22Rv1 (cell line): ENCODE measurements at regions not wholly inside any gene's neighbourhood (a gene's known extent, or its start where the extent isn't known, plus 50 kb on each side); places are given as distances from the start of the nearest gene placed in this dataset.

Experiments
- CTCF ChIP-seq: fragments of 450-650 bp; IDR thresholded peaks from 2 replicates; pipeline ENCODE4 v1.5.1; 2017; ENCODE audit warnings: mild to moderate bottlenecking
- ZFX ChIP-seq: fragments of 450-650 bp; IDR thresholded peaks from 2 replicates; pipeline ENCODE4 v1.6.1; 2017; ENCODE audit warnings: antibody characterized with exemption, borderline replicate concordance

DNA sequence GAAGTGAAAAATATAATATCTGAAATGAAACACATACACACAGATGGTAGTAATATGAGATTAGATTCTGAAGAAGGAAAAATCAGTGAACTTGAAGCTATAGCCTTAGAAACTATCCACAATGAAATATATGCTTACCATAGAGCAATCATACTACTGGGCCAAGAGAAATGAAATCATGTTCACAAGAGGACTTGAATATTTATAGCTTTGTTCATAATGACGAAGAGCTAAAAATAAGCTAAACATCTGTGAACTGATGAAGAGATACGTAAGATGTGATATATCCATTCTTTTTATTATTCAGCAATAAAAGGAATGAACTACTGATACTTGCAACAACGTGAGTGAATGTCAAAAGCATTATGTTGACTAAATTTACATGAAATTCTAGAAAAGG is 92.6 kb upstream of the ALDH1B1 start:
- TF ChIP-seq CTCF (no peak), ZFX (no peak)
